EL (cell line): ENCODE measurements at regions not wholly inside any gene's neighbourhood (a gene's known extent, or its start where the extent isn't known, plus 50 kb on each side); places are given as distances from the start of the nearest gene placed in this dataset.
"Not testable (repeated sequence)": the region's sequence is repeated elsewhere in the genome, so short reads cannot be mapped to it uniquely, and the experiment has no call there.

Source experiments
- DNase-seq: peaks from one replicate; pipeline ENCODE4 v3.0.0-alpha.2; 2016

DNA sequence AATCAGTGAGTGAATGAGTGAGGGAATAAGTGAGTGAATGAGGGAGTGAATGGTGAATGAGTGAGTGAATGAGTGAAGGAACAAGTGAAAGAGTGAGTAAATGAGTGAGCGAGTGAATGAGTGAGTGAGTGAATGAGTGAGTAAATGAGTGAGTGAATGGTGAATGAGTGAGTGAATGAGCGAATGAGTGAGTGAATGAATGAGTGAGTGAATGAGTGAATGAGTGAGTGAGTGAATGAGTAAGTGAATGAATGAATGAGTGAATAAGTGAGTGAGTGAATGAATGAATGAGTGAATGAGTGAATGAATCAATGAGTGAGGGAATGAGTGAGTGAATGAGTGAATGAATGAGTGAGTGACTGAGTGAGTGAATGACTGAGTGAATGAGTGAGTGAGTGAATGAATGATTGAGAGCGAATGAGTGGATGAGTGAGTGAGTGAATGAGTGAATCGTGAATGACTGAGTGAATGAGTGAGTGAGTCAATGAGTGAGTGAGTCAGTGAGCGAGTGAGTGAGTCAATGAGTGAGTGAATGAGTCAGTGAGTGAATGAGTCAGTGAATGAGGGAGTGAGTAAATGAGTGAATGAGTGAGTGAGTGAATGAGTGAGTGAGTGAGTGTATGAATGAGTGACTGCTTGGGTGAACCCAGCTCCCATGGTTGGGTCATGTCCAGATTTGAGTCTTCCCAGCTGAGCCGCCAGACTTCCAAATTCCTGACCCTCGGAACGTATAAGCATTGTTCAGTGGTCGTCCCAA lies 133.0 kb downstream of the NPIPB11 start:
- DNase-seq, result peak; percentile 25

DNA sequence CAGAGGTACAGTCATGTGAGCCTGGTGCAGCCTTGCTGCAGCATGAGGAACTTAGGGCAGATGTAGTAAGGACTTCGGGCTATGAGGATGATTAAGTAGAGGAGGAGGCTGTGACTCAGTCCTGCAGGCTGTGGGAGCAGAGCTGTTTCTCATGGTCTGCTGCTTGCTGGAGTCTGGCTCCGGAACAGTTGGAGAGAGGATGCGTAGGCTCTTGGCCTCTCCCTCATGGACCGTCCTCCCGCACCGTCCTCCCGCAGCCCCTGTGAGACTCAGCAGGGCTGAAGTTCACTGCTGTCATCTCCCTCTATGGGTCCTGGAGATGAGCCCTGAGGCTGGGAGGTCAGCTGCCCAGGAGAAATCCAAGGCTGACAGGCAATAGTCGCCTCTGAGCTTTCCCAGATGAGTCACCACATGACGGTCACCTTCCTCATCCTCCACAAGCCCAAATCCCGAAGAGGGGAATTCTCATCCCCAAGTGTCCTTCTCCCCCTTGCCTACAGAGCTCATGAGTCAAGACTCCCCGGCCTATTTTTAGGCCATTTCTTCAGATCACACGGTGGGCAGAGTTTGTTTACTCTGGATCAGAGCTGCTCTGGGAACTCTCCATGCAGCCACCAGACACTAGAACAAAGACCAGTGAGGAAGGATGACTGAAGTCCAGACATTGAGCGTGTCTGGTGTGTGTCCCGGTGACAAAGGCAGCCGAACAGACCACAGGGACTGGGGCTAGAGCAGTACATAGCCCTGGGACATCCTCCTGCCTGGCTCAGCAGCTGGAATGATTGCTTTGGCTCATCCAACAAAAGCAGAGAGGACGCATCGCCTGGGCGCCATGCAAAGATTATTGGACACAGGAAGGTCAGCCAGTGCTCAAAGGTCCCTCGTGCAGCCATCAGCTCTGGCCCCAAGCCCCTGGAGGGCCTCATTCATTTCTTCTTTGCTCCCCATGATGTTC lies 134.5 kb downstream of the NPIPB11 start:
- DNase-seq, result peak; percentile 90

DNA sequence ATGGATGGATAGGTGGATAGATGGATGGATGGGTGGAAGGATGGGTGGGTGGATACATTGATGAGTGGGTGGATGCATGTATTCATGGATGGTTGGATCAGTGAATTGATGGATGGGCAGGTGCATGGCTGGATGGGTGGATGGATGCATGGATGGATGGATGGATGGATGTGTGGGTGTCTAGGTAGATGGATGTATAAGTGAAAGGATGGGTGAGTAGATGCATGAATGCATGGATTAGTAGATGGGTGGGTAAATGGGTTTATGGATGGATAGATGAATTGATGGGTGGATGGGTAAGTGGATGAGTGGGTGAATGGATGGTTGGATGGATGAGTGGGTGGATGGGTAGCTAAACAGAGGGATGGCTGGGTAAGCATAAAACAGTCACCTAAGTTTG lies 135.6 kb downstream of the NPIPB11 start:
- not testable (repeated sequence) for DNase-seq

DNA sequence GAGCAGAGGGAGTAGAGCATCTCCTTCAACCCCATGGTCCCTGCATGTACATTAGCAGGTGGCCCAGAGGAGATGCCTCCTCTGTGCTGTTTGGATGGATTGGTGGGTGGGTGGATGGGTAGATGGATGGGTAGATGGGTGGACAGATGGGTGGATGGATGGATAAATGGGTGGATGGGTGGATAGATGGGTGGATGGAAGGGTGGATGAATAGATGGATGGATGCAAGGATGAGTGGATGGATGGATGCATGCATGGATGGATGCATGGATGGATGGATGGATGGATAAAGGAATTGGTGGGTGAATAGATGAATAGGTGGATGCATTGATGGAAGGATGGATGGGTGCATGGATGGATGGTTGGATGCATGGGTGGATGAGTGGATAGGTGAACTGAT lies 136.5 kb downstream of the NPIPB11 start:
- not testable (repeated sequence) for DNase-seq

DNA sequence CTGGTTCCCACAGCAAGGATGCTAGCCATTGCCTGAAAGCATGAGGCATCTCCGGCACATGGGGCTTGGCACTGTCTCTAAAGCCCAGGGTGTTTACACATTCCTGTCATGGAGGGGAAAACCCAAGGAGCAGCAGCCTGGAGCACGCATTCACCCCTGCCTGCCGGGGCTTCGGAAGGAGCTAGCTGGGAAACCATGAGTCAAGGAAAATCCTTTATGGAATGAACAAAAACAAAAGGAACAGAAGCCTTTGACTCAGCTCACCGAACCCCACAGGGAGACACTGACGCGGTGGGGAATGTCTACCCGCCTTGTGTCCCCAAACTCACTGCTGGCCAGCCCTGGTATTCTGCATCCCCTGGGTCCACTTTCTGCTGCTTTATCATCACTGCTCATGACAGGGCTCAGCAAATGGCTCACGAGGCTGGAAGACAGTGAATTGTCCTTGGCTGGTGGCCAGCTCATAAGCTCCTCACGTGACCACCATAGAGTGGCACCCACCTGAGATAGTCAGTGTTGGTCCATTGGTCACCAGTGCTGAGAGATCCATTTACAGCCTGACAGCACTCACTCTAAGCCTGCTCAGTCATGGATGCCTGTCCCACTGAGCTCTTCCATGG lies 137.2 kb downstream of the NPIPB11 start:
- peak; percentile 87 for DNase-seq

DNA sequence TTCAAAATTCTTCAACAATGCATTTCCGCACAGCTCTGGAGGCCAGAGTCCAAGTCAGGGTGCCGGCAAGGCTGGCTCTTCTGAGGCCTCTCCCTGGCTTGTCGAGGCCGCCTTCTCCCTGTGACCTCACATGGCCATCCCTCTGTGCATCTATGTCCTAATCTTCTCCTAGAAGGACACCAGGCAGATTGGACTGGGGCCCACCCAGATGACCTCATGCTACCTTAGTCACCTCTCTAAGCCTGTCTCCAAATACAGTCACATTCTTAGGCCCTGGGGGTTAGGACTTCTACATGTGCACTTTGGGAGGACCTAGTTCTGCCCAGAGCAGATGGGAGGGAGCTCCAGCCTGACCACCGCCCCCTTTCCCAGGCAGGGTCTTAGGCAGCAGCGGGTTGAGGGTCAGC lies 137.7 kb downstream of the NPIPB11 start:
- DNase-seq, result peak; percentile 71

DNA sequence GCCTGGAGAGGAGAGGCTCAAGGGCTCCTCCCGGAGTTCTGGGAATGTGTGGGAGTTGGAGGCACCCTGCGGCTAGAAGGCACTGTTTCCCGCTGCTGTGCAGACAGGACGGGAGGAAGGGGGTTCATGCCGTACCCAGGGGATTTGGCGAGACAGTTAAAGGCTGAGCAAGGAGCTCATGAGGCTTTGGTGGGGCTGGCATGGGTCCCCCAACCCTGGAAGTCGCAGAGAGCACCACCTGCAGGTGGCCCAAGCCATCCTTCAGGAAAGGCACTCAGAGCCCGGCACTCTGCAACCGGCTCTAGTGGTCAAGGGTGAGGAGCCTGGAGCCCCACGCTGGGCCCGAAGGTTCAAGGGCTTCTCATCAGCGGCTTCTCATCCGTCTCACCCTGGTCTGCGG lies 138.2 kb downstream of the NPIPB11 start:
- DNase-seq, result not testable (repeated sequence)

DNA sequence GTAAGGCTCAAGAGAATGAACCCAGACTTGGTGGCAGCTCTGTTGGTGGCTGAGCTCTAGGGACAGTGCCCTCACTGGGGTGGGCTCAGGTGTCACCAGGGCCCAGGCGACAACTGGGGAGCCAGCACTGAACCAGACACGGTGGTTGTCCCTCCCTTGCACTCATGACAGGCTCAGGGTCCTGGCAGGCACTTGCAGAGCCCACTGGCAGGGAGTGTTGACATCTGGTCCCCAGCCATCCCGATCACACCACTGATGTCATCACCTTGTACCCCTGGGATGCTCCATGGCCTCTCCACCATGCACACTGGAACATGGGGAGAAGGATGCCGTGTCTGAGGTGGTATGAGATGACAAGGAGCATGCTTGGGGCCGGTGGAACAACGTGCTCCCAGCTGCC lies 138.6 kb downstream of the NPIPB11 start:
- not testable (repeated sequence) for DNase-seq

DNA sequence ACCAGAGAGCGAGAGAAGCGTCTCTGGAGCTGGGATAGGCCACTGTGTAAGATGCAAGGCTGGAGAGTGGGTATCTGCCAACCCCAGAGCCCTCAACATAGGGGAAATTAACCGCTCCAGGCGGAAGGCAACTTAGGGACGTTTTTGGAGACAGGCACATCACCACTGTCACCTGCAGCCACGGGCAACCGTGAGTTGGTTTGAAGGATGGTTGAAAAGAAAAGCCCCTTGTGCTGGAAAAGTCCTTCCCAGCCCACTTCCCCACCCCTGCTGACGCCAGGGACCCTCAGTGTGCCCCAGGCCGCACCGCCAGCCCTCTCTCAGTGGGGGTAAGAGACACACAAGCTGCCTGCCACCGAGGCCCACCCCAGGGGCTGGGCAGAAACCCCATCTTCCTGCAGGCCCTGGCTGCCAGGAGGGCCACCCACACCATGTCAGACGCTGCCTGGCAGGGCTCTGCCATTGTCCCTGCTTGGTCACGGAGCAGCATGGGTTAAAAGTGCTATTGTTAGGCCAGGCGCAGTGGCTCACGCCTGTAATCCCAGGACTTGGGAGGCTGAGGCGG lies 139.4 kb downstream of the NPIPB11 start:
- not testable (repeated sequence) for DNase-seq

DNA sequence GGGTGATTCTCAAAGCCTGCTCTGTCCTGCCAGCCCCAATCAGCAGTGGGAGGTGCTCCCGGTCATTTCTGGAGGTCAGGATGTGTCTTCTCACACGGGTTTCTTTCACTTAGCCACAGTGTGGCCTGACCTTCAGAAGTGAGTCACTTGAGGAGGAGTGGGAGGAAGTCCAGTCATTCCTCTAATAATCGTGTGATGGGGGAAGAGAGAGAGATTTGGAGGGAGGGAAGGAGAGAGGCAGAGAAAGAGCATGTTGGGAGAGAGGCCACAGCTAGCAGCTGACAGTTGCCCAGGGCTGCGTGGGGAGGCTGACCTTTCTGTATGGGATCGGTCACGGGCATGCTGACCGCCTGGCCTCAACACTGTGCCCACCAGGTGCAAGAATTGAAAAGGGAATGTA lies 139.9 kb downstream of the NPIPB11 start:
- DNase-seq, result peak; percentile 85

DNA sequence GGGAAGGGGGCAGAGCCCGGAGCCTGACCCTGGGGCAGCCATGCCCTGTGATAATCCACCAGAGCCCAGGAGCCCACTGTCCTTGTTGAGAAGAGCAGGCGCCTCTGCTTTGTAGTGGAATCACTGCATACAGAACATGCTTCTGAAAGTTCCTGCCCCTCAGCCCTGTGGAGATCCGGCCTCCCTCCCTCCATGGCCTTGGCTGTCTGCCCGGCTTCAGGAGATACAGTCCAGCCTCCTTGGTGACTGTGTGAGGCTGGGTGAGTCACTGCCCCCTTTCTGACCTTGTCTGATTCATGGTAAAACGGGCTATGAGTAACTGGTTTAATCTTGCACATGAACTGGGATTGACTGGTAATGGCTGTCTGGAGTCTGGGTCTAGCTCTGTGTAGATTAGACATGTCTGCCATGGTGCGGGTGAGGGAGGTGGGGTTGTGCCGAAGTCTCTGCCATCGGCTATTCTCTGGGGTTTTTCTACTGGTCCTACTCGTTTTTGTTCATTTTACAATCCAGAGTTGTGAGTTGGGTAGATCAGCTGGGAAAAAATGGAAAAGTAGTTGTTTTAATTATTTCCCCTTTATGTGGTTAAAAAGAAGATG lies 141.2 kb downstream of the NPIPB11 start:
- peak; percentile 96 for DNase-seq

DNA sequence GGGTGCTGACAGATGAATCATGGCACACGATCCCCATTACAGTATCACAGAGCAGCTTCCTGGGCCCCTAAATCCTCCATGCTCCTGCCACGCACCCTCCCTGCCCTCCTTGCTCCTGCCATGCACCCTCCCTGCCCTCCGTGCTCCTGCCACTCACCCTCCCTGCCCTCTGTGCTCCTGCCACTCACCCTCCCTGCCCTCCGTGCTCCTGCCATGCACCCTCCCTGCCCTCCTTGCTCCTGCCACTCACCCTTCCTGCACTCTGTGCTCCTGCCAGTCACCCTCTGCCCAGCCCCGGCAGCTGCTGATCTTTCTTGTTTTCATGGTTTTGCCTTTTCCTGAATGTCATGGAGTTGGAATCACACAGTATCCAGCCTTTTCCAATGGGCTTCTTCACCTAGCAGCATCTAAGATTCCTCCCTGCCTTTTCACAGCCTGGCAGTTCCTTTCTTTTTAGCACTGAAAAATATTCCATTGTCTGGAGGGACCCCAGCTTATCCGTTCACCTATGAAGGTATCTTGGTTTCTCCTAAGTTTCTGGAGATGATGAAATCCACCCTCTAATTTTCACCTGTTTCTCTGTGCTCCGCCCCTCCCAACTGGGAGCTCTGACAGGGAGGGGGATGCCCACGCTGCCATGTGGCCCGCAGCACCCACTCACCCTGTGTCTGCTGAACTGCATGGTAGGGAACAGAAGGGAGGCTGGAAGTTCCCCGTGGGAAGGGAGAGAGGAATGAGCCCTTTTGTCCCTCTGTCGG lies 142.3 kb downstream of the NPIPB11 start:
- not testable (repeated sequence) for DNase-seq

DNA sequence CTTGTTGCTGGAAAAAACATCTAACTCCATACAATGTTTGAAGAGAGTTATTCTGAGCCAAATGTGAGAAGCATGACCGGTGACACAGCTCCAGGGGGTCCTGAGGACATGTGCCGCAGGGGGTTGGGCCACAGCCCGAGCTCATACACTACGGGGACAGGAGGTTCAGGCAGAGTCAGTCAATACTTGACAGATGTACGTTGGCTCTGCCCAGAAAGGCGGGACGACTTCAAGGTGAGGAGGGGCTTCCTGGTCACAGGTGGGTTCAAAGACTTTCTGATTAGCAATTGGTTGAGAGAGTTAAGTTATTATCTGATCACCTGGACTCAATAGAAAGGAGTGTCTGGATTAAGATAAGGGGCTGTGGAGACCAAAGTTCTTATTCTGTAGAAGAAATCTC lies 143.8 kb downstream of the NPIPB11 start:
- not testable (repeated sequence) for DNase-seq

DNA sequence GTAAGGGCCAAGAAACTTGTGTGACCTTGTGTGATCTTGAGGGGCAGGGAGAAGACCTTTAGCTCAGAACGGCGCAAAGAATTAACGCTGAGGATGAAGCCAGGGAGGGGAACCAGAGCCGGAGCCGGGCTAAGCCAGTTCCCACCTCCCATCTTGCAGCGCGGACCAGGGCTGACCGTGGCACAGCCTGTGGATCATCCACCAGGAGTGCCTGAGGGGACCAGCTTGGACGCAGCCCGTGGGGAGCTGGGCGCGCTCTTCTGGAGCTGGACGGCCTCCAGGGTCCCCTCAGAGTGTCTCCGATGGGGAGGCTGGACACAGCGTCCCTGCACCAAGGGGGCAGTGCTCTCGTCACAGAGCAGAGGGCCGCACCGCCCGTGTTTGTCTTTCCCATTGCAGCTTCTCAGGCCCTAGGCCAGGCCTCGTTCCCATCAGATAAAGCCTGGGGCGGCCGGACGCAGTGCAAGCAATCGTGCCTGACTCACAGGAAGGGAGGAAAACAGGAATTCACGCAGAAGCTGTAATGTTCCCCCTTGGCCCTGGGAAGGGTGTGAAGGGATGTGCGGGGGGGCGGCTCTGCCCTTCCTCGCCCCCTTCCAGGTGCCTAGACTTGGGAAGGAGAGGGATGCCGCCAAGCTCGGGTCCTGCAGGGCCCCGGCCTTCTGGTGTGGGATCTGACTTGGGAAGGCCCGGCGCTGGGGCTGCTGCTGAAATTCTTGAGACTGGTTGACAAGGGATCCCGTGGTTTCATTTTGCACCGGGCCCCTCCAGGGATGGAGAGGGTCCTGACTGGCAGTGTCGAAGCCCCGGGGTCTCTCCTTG lies 144.9 kb downstream of the NPIPB11 start:
- DNase-seq, result peak; percentile 23

DNA sequence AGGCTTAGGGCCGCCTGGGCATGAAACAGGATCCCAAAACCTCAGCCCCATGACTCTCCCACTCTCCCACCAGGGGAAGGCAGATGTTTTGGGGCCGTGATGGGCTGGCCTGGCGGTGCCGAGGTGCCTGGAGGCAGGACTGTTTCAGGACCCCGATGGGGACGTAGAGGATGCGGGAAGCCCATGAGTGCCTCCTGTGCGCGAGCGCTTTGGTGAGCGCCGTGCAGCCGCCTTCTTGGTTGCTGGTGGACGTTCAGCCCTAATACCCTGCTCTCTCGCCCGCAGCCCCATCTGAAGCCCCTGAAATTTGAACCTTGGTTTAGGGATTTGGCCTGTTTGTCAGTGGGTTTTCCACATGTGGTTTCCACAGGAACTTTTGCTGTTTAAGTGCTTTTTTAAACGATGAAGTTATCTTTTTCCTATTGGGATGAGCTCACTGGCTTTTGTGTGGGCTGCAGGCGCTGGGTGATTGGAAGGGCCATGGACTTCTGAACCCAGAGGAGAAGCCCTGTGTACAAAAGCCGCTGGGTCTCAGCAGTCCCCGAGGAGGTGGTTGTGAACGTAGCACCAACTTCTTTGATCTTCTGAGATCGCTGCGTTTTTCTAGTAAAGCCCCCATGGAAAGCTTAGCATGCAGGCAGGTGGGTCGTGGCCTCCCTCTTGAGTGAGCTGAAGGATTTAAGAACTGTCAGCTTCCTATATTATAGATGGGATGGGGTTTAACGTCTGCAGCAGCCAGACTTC lies 145.7 kb downstream of the NPIPB11 start:
- DNase-seq, result not testable (repeated sequence)

DNA sequence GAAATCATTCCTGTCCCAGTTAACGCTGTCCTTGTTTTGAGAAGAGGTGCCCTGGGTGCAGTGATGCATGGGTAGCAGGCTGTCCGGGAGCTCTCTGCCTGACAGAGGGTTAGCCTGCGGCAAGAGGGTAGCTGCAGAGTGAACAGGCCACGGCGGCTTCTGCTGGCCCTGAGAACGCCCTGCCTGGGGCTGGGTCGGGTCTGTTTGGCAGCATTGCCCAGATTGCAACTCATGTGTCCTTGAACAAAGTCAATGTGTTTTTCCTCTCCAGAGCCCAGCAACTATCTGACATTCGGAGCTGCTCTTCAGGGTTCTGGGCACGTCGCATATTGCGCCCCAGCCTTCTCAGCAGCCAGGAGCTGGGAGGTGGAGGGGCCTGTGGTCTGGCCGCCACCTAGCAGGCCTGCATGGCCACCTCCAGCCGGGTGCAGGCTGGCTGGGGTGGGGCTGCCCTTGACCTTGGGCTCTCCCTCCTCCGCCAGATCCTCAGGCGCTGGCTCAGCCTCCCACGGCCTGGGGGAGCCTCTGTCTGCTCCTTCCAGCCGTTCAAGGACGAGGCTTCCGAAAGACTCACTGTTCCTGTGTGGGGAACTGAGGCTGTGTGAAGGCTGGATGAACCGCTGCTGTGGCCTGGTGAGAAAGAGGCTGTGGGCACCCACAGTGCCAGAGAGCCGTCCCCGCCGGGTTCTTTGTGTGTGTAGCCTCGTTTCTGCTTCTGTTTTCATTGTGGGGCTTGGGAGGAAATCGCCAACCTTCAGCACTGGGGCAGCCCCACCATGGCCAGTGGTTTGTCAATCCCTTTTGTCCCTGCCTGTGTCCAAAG lies 146.7 kb downstream of the NPIPB11 start:
- DNase-seq, result not testable (repeated sequence)

DNA sequence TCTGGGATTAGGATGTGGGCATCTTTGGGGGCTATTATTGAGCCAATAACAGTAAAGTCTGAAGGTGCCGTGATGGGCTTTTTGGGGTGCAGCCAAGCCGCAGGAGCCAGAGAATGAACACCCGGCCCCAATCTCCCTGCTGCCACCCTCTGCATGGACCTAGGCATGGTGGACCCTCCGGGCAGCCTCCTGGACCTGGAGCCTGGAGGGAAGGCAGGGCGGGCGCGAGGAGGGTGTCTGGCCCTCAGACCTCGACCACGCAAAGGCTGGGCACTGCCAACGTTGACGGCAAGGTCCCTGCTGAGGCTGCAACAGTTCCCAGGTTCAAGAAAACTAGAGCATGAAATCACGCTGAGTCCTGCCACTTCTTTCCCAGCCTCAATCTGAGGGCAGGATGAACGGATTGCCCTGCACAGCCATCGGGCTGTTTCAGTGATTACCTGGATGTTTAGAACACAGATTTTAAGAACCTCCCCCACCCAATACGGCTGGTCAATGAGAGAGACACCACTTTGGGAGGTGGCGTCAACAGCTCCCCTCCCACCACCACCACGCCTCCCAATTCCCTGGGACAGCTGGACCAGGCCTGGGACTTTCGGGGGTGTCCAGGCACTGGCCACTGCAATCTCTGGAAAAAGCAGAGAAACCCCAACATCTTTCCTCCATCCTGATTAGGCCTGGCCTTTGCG lies 147.4 kb downstream of the NPIPB11 start:
- not testable (repeated sequence) for DNase-seq
